CD14-positive monocyte (primary cell): ENCODE measurements at regions not wholly inside any gene's neighbourhood (a gene's known extent, or its start where the extent isn't known, plus 50 kb on each side); places are given as distances from the start of the nearest gene placed in this dataset.

ENCODE experiments used
- DNase-seq, 3 donors: peaks; one replicate each; pipeline ENCODE4 v3.0.0-alpha.2; 2011 to 2022
- H2AFZ ChIP-seq: 2 replicates; pipeline ENCODE4 v1.6.0; 2012; ENCODE audit warnings: mild to moderate bottlenecking, low read depth, low read length, inconsistent platforms; ENCODE audit not compliant: insufficient read depth, poor library complexity, severe bottlenecking
- H3K27ac ChIP-seq, 2 donors: 1 replicate in 1 of 2; 2 replicates in 1 of 2; pipeline ENCODE4 v1.5.1; 2012 to 2013; ENCODE audit warnings: low read length in 2 of 2, control low read depth in 1 of 2, inconsistent platforms in 1 of 2, low read depth in 1 of 2, mild to moderate bottlenecking in 1 of 2
- H3K27me3 ChIP-seq, 2 donors: one replicate each; pipeline versions ENCODE4 v1.6.0 to v1.6.1; 2011 to 2013; ENCODE audit warnings: low read length in 2 of 2; ENCODE audit not compliant: control insufficient read depth in 2 of 2, insufficient read depth in 2 of 2
- H3K36me3 ChIP-seq, 2 donors: replicated peaks in 1 of 2; 1 replicate in 1 of 2; 2 replicates in 1 of 2; pipeline versions ENCODE4 v1.5.1 to v1.6.1; 2012 to 2013; ENCODE audit warnings: low read length in 2 of 2, control low read depth in 1 of 2, inconsistent platforms in 1 of 2, mild to moderate bottlenecking in 1 of 2; ENCODE audit not compliant: insufficient read depth in 2 of 2, control insufficient read depth in 1 of 2
- H3K4me1 ChIP-seq, 2 donors: 1 replicate in 1 of 2; 2 replicates in 1 of 2; pipeline versions ENCODE4 v1.5.1 to v1.6.1; 2012 to 2013; ENCODE audit warnings: low read length in 2 of 2, control low read depth in 1 of 2, inconsistent platforms in 1 of 2, mild to moderate bottlenecking in 1 of 2, moderate library complexity in 1 of 2; ENCODE audit not compliant: insufficient read depth in 2 of 2, control insufficient read depth in 1 of 2
- H3K4me2 ChIP-seq: replicated peaks from 2 replicates; pipeline ENCODE3; 2012; ENCODE audit warnings: low read length, moderate library complexity, mild to moderate bottlenecking; ENCODE audit not compliant: poor library complexity, severe bottlenecking; ENCODE audit errors: extremely low read depth
- H3K4me3 ChIP-seq, 3 experiments: fragments of 200-600 bp in 1 of 3; sonication (generic) in 1 of 3; replicated peaks in 1 of 3; 1 replicate in 2 of 3; 2 replicates in 1 of 3; pipeline ENCODE4 v1.5.1; 2011 to 2013; ENCODE audit warnings: low read length in 3 of 3, mild to moderate bottlenecking in 3 of 3, control low read depth in 2 of 3, low read depth in 2 of 3, inconsistent platforms in 1 of 3, moderate library complexity in 1 of 3
- H3K79me2 ChIP-seq: 2 replicates; pipeline ENCODE4 v1.6.0; 2012; ENCODE audit warnings: mild to moderate bottlenecking, control low read depth, inconsistent platforms, low read length, moderate library complexity; ENCODE audit not compliant: insufficient read depth
- H3K9ac ChIP-seq: 2 replicates; pipeline ENCODE4 v1.6.0; 2017; ENCODE audit warnings: low read length, mild to moderate bottlenecking; ENCODE audit not compliant: insufficient read depth, poor library complexity, severe bottlenecking
- H3K9me3 ChIP-seq, 2 donors: replicated peaks in 1 of 2; 1 replicate in 1 of 2; 2 replicates in 1 of 2; pipeline versions ENCODE4 v1.5.1 to v1.6.1; 2012 to 2013; ENCODE audit warnings: low read length in 2 of 2, control low read depth in 1 of 2; ENCODE audit not compliant: control insufficient read depth in 1 of 2, insufficient read depth in 1 of 2
- H4K20me1 ChIP-seq: 2 replicates; pipeline ENCODE4 v1.6.0; 2012; ENCODE audit warnings: mild to moderate bottlenecking, low read length, control low read depth, moderate library complexity; ENCODE audit not compliant: insufficient read depth
- H3K27ac Mint-ChIP-seq, 7 donors: one replicate each; pipeline ENCODE4 v1.8.0; 2020; ENCODE audit warnings: mild to moderate bottlenecking in 7 of 7, mixed read lengths in 7 of 7, moderate library complexity in 6 of 7, inconsistent platforms in 2 of 7
- H3K27me3 Mint-ChIP-seq, 3 donors: one replicate each; pipeline ENCODE4 v1.8.0; 2021 to 2022; ENCODE audit warnings: low read depth in 3 of 3, mild to moderate bottlenecking in 3 of 3, mixed read lengths in 3 of 3, moderate library complexity in 3 of 3, inconsistent platforms in 1 of 3
- H3K36me3 Mint-ChIP-seq, 2 donors: one replicate each; pipeline ENCODE4 v1.8.0; 2020; ENCODE audit warnings: mixed read lengths in 2 of 2, inconsistent platforms in 1 of 2, mild to moderate bottlenecking in 1 of 2
- H3K4me1 Mint-ChIP-seq: one replicate; pipeline ENCODE4 v1.8.0; 2020; ENCODE audit warnings: mild to moderate bottlenecking, mixed read lengths
- H3K4me3 Mint-ChIP-seq, 2 donors: one replicate each; pipeline ENCODE4 v1.8.0; 2020; ENCODE audit warnings: mild to moderate bottlenecking in 2 of 2, mixed read lengths in 2 of 2, moderate library complexity in 1 of 2
- H3K9me3 Mint-ChIP-seq, 7 donors: one replicate each; pipeline ENCODE4 v1.8.0; 2020 to 2022; ENCODE audit warnings: mixed read lengths in 7 of 7, mild to moderate bottlenecking in 6 of 7, moderate library complexity in 6 of 7, inconsistent platforms in 2 of 7
- WGBS: methylation state at CpG from one replicate; pipeline ENCODE4 v1.1.5; 2013; ENCODE audit warnings: missing lambda C conversion rate; ENCODE audit not compliant: insufficient coverage; 5-methylcytosine and 5-hydroxymethylcytosine counted together
- intact Hi-C, 2 donors: fragments of 100-400 bp; cut with micrococcal nuclease; formaldehyde crosslinking; loops; one replicate each; pipeline versions ENCODE4 v1.15.0 to v1.15.1; 2023
- TF ChIP-seq, protein P1 (sequence below): fragments of 200-600 bp; IDR thresholded peaks from one replicate; pipeline ENCODE4 v1.8.0; 2022; ENCODE audit warnings: antibody characterized with exemption, mild to moderate bottlenecking

DNA sequence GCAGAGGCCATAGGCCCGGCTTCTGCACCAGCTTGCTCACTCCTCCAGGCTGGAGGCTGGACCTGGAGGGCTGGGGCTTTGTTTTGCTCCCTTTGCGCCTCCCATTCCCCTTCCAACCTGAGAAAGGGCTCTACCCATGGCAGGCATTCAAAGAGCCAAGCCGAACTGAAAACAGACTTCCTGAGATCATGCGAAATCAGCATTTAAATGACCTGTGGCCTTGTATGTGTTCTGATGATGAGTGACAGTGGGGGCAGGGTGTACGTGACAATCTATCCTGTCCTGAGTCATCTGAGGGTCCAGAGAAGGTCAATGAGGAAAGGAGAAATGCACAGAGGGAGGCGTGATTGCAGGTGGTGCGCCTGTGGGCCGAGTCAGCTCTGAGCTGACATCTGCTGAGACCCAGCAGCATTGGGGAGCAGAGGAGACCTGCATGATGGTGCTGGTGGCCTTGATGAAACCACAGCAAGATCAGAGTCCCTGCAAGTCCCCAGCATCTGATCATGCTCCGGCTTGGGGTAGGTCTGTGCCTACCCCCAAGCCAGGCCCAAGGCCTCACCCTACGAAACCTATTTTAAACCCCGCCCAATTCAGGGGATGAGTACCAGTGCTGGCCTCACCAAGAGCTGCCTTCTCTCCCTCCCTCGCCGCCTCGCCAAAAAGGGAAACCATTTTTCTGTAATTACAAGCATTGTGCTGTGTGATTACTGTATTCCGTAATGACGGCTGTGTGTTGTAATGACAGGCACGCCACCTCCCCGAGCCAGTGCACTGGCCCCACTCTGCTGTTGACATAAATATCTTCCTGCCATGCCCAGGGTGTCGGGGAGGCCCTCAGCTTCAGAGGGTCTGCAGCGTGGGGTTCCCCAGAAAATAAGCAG lies 95.2 kb upstream of the ANO1 start:
- no peak for DNase-seq
- H3K9me3 Mint-ChIP-seq, result peaks cover 0 to 9% (median 0%) of the 10 kb centered on the region in 7 donors
- H3K79me2 ChIP-seq, result no peaks in the 10 kb centered on the region
- no peak overlapping the region for H3K9ac ChIP-seq
- no peaks in the 10 kb centered on the region for H3K36me3 ChIP-seq
- intact Hi-C loops, result no loop called here
- H3K27ac ChIP-seq, result no peak overlapping the region
- H2AFZ ChIP-seq, result no peak overlapping the region
- no peaks in the 10 kb centered on the region for H3K4me1 Mint-ChIP-seq
- H3K4me1 ChIP-seq, result no peaks in the 10 kb centered on the region
- H3K9me3 ChIP-seq, result peaks cover 0 to 15% of the 10 kb centered on the region in 2 donors
- 85% methylated on average over 17 of the region's 20 CpGs for WGBS
- peaks cover 42 to 71% (median 59%) of the 10 kb centered on the region in 3 donors for H3K27me3 Mint-ChIP-seq
- H3K4me3 Mint-ChIP-seq, result peak overlapping the region in 1 of 2 donors; percentile 71
- H3K4me3 ChIP-seq, result no peak overlapping the region
- H3K4me2 ChIP-seq, result no peak overlapping the region
- H3K27me3 ChIP-seq, result peaks cover 26 to 46% of the 10 kb centered on the region in 2 donors
- no peaks in the 10 kb centered on the region for H4K20me1 ChIP-seq
- no peak overlapping the region for H3K27ac Mint-ChIP-seq
- TF ChIP-seq, protein P1, sequence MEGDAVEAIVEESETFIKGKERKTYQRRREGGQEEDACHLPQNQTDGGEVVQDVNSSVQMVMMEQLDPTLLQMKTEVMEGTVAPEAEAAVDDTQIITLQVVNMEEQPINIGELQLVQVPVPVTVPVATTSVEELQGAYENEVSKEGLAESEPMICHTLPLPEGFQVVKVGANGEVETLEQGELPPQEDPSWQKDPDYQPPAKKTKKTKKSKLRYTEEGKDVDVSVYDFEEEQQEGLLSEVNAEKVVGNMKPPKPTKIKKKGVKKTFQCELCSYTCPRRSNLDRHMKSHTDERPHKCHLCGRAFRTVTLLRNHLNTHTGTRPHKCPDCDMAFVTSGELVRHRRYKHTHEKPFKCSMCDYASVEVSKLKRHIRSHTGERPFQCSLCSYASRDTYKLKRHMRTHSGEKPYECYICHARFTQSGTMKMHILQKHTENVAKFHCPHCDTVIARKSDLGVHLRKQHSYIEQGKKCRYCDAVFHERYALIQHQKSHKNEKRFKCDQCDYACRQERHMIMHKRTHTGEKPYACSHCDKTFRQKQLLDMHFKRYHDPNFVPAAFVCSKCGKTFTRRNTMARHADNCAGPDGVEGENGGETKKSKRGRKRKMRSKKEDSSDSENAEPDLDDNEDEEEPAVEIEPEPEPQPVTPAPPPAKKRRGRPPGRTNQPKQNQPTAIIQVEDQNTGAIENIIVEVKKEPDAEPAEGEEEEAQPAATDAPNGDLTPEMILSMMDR, result no peak
- no peaks in the 10 kb centered on the region for H3K36me3 Mint-ChIP-seq

DNA sequence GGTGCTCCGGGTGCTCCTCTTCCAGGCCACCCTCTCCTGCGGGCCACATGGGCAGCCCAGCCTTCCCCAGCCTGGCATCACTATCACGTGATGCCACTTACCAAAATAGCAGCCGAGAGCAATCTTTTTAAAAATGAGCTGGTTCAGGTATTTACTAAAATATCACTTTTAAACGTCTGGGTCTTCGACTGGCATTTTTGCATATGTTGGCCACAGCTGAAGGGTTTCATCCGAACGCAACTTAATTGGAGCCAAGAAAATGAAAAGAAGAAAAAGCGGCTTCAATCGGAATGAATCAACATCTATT lies 94.6 kb upstream of the ANO1 start:
- H3K79me2 ChIP-seq, result no peaks in the 10 kb centered on the region
- peaks cover 0 to 15% of the 10 kb centered on the region in 2 donors for H3K9me3 ChIP-seq
- H3K27me3 ChIP-seq, result peaks cover 29 to 52% of the 10 kb centered on the region in 2 donors
- DNase-seq, result no peak
- WGBS, result 86% methylated on average over 5 of the region's 10 CpGs
- intact Hi-C loops, result no loop called here
- H2AFZ ChIP-seq, result no peak overlapping the region
- H3K4me3 ChIP-seq, result no peak overlapping the region
- H3K4me2 ChIP-seq, result no peak overlapping the region
- Mint-ChIP-seq H3K9me3 (peaks cover 0 to 9% (median 0%) of the 10 kb centered on the region in 7 donors), H3K27ac (no peak overlapping the region), H3K36me3 (no peaks in the 10 kb centered on the region), H3K27me3 (peaks cover 48 to 73% (median 60%) of the 10 kb centered on the region in 3 donors), H3K4me1 (no peaks in the 10 kb centered on the region), H3K4me3 (peak overlapping the region in 1 of 2 donors; percentile 71)
- no peaks in the 10 kb centered on the region for H3K36me3 ChIP-seq
- TF ChIP-seq, protein P1, result no peak
- H3K9ac ChIP-seq, result no peak overlapping the region
- no peaks in the 10 kb centered on the region for H4K20me1 ChIP-seq
- H3K4me1 ChIP-seq, result no peaks in the 10 kb centered on the region
- H3K27ac ChIP-seq, result no peak overlapping the region
